Stimulated activated CD8-positive, alpha-beta memory T cell treated with anti-CD3 and anti-CD28 coated beads, Interleukin-12 subunit alpha, Interleukin-12 subunit beta, amount 100 ng/mL, for 1 hour (primary cell): ENCODE measurements at regions not wholly inside any gene's neighbourhood (a gene's known extent, or its start where the extent isn't known, plus 50 kb on each side); places are given as distances from the start of the nearest gene placed in this dataset.

ENCODE experiments used
- DNase-seq: peaks from one replicate; pipeline ENCODE4 v3.0.0-alpha.2; 2020; ENCODE audit warnings: low read depth

DNA sequence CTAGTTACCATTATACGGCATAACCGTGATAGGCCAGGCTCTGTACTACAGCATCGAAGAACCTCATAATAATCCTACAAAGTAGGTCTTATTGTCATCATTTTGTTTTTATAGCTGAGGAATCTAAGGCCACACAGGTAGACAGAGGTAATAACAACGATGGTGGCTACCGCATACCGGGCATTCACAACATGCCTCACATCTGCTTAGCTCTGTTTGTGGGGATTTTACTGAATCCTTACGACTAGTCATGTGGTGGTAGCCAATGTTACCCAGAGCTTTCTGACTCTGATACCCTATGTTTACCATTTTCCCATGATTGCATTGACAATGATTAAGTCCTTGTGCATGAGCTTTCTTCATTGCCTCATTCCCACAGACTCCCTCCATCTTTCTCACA is 269.4 kb downstream of the TCF7L2 start:
- DNase-seq, result no peak

GRCh38 chr10:113221756-113222168 is 271.7 kb downstream of the TCF7L2 start:
- DNase-seq, result no peak

- no peak for DNase-seq
Measured at GRCh38 chr10:113222207-113222606, 272.2 kb downstream of the TCF7L2 start.

GRCh38 chr10:113225364-113225763 is 275.3 kb downstream of the TCF7L2 start:
- no peak for DNase-seq

DNA sequence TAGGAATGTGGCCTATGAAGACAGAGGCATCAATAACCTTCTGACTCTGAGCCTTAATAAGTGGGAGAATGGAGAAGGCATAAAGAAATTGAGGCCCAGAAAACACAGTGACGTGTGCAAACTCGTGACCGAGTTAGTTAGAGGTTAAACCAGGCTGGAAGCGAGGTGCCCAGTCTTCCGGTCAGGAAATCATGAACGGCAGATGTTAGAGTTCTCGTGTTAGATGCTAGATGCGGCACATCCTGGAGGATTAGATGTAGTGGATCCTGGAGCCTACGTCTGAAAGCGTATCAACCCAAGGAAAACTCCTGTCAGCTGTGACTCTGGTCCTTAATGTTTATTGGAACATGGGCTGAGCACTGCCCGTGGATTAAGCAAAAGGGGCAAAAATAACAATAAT is 275.9 kb downstream of the TCF7L2 start:
- DNase-seq, result no peak

DNA sequence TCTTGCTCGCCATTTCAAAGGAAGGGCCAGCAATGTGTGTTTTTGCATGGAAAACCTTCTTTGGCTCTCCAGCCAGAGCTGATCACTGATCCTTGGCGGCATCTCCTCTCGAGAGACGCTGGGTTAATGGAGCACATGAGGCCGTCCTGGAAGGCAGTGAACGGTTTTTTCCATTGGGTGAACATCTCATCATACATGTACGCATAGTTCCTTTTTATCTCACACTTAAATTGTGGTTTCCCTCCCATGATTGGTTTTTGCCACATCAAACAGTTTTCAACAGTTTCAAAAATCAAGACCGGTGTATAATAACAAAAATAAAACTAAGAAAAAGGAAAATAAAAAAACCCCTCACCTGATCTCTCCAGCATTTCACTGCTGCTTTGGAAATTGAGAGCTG is 276.4 kb downstream of the TCF7L2 start:
- no peak for DNase-seq

DNA sequence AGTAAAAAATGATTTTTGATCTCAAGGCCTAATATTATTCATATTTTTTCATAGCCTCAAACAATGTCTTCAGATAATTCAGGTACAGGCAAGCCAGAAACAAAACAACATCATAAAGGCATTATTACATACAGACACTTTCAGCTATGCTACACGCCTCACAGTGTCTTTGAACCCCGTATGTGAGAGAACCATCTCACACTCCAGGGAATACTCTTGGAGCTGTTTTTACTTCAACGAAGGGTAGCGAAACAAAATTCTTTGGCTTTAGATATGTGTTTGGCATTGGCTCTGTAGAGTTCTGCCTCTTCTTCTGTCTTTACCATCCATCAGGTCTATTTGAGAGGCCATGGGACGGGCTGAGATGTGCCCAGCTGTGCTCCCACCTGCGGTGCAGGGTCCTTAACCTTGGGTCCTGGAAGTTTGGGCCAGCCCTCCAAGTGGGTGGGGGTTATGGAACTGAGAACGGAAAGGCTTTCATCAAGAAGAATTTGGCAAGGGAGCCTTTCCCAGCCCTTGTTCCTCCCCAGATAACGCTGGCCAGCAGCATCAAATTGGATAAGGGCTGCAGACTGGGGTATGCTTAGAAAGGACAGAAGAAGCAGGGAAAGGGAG is 276.9 kb downstream of the TCF7L2 start:
- DNase-seq, result no peak

DNA sequence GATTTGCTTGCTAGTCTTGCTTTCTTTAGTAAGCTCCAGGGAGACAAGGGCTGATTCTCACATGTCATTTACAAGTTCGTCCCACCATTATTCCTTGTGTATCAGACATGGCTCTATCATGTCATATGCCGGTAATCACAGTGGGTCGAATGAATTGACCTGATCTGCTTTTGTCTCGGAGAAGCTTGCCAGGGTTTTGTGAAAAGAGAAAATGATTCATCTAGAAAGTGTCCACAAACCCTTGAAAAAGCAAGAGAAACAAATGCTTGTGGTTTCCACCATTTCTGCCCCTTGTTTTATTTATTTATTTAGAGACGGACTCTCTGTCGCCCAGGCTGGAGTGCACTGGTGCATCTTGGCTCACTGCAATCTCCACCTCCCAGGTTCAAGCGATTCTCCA is 278.5 kb downstream of the TCF7L2 start:
- DNase-seq, result no peak

GRCh38 chr10:113230011-113230610 is 280.1 kb downstream of the TCF7L2 start:
- no peak for DNase-seq

DNA sequence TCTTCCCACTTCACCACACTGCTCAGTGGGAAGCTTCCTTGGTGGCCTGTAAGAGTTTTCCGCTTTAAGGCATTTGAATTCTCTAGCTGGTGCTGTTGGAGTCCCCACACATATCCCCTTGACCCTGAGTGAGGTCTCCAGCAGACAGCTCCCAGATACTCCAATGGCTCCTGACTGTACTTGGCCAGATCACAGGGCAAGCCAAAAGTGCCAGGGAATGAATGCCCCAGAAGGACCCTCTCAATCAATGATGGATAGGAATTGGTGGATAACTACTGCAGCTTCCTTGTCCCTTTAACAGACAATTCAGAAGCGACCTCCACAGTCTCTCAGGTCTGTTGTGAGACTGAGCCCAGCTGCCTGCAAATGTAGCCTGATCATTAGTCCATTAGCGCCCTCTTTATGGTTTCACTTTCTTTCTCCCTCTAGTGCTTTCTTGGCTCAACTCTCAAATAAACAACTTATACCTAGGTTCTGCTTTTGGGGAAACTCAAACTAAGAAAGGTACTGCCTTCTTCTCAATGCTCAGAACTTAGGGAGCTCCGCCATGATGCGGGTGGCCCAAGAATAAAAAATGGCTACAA is 283.0 kb downstream of the TCF7L2 start:
- DNase-seq, result no peak

- DNase-seq, result no peak
Measured at GRCh38 chr10:113234481-113234880, 284.4 kb downstream of the TCF7L2 start.

- no peak for DNase-seq
Measured at GRCh38 chr10:113235508-113235907, 285.5 kb downstream of the TCF7L2 start.

- DNase-seq, result no peak
Measured at GRCh38 chr10:113236998-113237397, 287.0 kb downstream of the TCF7L2 start.

DNA sequence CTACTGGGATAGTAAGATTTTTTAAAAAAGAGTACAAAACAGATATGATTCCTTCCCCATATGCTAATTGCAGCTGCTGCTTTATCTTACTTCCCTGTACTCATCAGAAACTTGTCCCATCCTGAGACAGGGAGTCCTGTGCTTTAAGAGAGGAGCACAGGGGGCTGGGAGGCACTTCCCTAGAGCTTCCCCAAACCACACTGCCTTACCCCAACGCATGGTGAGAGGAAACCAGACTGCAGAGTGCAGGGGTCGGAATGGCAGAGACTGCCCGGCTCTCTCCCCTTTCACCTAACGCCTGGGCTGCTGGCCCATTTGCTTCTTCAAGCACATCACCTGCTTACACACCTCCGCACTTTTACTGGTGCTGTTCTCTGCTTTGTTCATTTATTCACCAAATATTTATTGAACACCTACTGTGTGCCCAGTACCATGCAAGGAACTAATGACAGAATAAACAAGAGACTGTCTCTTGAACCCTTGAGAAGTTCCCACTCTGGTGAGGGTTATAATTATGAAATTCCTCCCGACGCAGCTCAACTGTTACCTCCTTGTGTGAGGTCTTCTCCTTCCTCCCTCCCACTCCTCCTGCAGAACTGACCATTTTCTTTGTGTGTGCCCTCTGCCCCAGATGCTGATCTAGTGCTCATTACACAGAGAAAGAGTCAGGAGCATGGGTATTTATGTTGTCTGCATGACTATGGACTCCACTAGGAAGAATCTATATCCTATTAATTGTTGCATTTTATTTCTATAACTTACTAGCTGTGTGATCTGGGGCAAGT is 289.7 kb downstream of the TCF7L2 start:
- DNase-seq, result no peak

DNA sequence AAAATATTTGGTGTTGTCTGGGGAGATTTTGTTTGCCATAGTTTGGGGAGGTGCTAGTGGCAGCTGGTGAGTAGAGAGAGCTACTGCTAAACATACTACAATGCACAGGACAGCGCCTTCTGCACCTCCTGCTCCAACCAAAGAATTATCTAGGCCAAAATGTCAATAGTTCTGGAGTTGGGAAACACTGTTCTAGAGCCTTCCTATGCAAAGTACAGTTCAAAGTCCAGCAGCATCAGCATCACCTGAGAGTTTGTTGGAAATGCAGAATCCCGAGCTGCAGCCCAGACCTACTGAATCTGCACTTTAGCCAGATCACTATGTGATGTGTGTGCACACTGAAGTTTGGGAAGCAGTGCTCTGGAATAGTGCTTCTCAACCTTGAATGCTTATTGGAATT is 290.7 kb downstream of the TCF7L2 start:
- DNase-seq, result no peak

DNA sequence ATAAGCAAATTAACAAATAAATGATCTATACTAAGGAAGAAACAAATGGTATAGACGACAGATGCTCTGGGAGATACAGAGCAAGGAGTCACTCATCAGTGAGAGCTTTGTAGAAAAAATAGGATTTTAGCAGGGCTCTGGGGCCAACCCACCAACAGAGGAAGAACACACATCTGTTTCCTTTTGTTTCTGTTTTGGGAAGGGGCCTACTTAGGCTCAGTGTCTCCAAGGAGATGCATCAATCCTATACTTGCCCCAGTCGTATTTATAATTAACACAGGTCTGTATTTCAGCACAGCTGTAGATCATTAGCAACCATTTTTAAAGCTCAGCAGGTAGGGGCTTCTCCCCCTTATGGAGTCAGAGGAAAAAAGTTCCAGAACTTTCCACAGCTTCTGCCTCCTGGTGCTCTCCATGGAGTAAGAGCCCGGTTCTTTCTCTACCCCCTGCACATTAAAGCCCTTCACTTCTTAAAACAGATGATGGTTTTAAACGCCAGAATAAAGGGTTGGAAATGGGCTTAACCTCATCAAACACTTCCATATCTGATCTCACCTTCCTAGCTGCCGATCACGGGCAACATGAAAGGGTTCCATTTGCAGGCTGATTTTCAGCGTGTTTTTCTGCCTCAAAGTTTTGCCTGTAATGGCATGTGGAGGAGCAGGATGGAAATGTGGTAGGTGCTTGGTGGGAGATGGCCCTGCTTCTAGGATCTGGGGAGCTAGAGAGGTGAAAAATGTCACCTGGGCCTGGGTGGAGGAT is 291.7 kb downstream of the TCF7L2 start:
- no peak for DNase-seq

DNA sequence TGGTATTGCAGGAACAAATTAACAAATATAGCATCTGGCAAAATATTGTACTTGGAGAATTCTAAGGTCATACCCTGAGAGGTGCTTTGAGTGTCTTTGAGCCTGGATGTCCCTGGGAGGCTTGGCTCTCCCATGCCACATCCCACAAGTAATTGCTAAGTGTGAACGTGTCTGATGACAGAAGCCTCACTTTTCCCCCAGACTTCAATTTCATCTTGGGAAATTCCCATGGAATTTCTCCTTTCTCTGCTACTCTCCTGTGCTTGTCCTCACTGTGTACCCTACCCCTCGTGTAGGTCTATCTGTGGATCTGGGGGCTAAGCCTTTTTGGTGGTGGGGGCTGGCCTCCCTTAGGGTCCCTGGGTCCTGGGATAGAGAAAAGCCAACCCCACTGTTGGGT is 293.3 kb downstream of the TCF7L2 start:
- no peak for DNase-seq

GRCh38 chr10:113244750-113245149 is 294.7 kb downstream of the TCF7L2 start:
- DNase-seq, result no peak

DNA sequence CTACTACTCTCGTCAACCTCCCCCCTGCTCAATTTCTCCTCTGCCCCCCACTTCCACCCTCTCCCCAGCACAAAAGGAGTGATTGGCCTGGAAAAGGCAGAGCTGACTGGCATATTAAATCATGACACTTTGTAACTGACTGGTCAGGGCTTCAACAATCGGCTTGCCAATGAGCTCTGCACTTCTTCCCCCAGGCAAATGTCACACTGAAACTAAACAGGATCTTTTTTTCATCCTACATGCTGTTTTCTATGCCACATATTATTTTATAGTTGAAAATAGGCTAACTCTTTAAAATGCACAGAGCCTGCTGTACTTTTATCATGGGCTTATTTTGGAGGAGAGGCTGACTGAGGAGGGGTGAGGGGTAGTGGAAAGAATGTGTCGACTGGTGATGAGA is 295.2 kb downstream of the TCF7L2 start:
- no peak for DNase-seq

- DNase-seq, result no peak
Measured at GRCh38 chr10:113247050-113247449, 297.0 kb downstream of the TCF7L2 start.

GRCh38 chr10:113252650-113253618 is 299.9 kb upstream of the HABP2 start:
- no peak for DNase-seq
